Fibroblast of the aortic adventitia (primary cell): ENCODE measurements at regions not wholly inside any gene's neighbourhood (a gene's known extent, or its start where the extent isn't known, plus 50 kb on each side); places are given as distances from the start of the nearest gene placed in this dataset.

ENCODE experiments used
- DNase-seq: peaks from one replicate; pipeline ENCODE4 v3.0.0-alpha.2; 2010; ENCODE audit warnings: low read depth
- H3K4me3 ChIP-seq: 2 replicates; pipeline ENCODE4 v1.5.1; 2011; ENCODE audit warnings: low read depth, mild to moderate bottlenecking, control low read depth, low read length, moderate library complexity
- CTCF ChIP-seq: IDR thresholded peaks from 2 replicates; pipeline ENCODE4 v1.5.1; 2011; ENCODE audit warnings: mild to moderate bottlenecking, low read length, control low read depth, inconsistent platforms; ENCODE audit not compliant: insufficient read depth

DNA sequence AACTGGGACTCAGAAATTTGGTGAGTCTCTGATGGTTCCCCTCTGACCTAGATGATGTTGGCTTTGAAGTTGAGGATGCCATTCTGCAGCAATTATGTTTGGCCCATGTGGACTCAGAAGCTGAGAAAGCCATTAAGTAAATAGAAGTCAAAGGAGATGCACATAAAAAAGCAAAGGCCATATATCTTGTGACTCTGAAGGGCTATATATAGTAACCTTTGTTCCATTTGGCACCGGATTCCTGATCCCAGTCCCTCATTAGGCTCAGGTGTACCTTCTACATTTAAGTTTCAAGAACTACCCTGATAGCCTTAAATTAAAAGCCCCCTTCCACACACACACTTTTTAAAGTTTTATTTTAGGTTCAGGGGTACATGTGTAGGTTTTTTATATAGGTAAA is 50.0 kb upstream of the PDK4 start:
- TF ChIP-seq CTCF: no peak
- H3K4me3 ChIP-seq: no peak overlapping the region
- no peak for DNase-seq
